Transverse colon (tissue), 4 donors: ENCODE measurements at regions not wholly inside any gene's neighbourhood (a gene's known extent, or its start where the extent isn't known, plus 50 kb on each side); places are given as distances from the start of the nearest gene placed in this dataset.

Experiments
- CTCF ChIP-seq, 5 experiments: fragments of 200-600 bp in 3 of 5; fragments of 450-650 bp in 2 of 5; sonication (generic) in 3 of 5; IDR thresholded peaks; 1 replicate in 2 of 5; 2 replicates in 3 of 5; pipeline ENCODE4 v1.5.1; 2016 to 2017; ENCODE audit warnings: antibody characterized with exemption in 5 of 5, inconsistent platforms in 3 of 5, mild to moderate bottlenecking in 2 of 5, moderate library complexity in 1 of 5
- EP300 ChIP-seq: sonication (generic); formaldehyde crosslinking; IDR thresholded peaks from one replicate; pipeline ENCODE4 v1.6.1; 2017; ENCODE audit warnings: antibody characterized with exemption, low read depth
- POLR2A ChIP-seq: fragments of 450-650 bp; IDR thresholded peaks from one replicate; pipeline ENCODE4 v1.6.1; 2016; ENCODE audit warnings: antibody characterized with exemption, mild to moderate bottlenecking, moderate library complexity
- POLR2AphosphoS5 ChIP-seq, 3 donors: sonication (generic); formaldehyde crosslinking; IDR thresholded peaks; one replicate each; pipeline ENCODE4 v1.6.1; 2016; ENCODE audit warnings: antibody characterized with exemption in 3 of 3

DNA sequence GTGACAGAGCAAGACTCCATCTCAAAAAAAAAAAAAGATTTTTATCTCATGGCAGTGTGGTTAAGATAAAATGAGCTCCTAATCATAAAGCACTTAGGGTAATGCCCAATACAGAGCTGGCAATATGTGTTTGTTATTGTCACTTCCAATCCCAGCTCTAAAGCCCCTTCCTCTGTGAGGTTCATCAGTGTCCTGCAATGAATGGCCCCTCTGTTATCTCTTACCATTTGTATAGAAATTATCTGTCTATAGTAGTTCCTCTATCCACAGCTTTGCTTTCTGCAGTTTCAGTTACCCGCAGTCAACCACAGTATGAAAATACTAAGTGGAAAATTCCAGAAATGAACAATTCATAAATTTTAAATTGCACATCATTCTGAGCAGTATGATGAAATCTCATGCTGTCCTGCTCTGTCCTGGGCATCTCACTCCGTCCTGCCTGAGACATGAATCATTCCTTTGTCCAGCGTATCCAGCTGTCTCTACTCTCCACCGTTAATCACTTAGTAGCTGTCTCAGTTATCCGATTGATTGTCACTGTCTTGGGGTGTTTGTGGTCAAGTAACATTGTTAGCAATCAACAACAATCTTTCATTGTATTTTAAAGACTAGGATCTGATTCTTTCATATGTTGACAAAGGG is 50.2 kb upstream of the DNAH14 start:
- TF ChIP-seq CTCF (IDR thresholded peaks at IDR 0.05) (no peak), POLR2A (no peak), EP300 (no peak), POLR2AphosphoS5 (IDR thresholded peaks at IDR 0.05) (no peak)
